NB4 (cell line): ENCODE measurements at regions not wholly inside any gene's neighbourhood (a gene's known extent, or its start where the extent isn't known, plus 50 kb on each side); places are given as distances from the start of the nearest gene placed in this dataset.

ENCODE experiments used
- POLR2A ChIP-seq: IDR thresholded peaks from 2 replicates; pipeline ENCODE4 v1.6.1; 2011; ENCODE audit warnings: mild to moderate bottlenecking; ENCODE audit not compliant: insufficient read length; ENCODE audit errors: extremely low read depth
- TF ChIP-seq, protein P1 (sequence below): IDR thresholded peaks from one replicate; pipeline ENCODE4 v1.5.1; 2012; ENCODE audit warnings: low read depth, low read length

DNA sequence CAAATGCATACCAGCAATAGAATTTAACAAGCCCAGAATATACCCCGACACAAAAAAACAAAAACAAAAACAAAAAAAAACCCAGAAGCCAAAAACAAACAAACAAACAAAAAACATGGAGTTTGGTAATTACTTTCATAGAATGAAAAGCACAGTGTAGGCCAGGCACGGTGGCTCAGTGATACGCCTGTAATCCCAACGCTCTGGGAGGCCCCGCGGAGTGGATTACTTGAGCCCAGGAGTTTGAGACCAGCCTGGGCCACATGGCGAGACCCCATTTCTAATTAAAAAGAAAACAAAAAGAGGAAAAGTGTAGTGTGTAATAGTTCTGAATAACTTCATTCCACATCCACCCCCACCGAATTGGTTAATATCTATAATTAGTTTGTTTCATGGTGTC is 1265.7 kb downstream of the NCAM2 start:
- no peak for TF ChIP-seq POLR2A
- TF ChIP-seq, protein P1, sequence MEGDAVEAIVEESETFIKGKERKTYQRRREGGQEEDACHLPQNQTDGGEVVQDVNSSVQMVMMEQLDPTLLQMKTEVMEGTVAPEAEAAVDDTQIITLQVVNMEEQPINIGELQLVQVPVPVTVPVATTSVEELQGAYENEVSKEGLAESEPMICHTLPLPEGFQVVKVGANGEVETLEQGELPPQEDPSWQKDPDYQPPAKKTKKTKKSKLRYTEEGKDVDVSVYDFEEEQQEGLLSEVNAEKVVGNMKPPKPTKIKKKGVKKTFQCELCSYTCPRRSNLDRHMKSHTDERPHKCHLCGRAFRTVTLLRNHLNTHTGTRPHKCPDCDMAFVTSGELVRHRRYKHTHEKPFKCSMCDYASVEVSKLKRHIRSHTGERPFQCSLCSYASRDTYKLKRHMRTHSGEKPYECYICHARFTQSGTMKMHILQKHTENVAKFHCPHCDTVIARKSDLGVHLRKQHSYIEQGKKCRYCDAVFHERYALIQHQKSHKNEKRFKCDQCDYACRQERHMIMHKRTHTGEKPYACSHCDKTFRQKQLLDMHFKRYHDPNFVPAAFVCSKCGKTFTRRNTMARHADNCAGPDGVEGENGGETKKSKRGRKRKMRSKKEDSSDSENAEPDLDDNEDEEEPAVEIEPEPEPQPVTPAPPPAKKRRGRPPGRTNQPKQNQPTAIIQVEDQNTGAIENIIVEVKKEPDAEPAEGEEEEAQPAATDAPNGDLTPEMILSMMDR = no peak
